ENCODE measurements at regions not wholly inside any gene's neighbourhood (a gene's known extent, or its start where the extent isn't known, plus 50 kb on each side); places are given as distances from the start of the nearest gene placed in this dataset.

DNA sequence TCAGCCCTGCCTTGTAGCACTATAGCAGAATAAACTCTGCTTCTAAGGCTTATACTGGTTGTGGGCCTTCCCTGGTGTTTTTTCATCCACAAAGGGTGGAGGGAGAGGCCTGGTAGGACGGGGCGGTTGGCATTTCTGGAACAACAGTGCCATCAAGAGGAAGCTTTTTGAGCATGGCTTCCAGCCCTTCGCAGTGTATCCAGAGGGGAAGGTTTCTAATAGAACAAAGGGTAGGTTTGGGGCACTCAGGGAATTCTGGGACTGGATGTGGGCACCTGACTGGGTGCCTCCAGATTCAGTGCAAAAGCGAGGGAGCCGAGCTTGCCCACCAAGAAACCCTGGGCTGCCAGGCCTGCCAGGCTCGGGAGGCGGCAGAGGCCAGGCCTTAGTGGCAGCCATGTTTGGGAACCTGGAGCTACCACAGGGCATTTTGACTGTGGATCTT, 229.6 kb upstream of the AGTR2 start:
- H3K4me3 ChIP-seq (replicated peaks; ENCODE audit: low read depth, low read length): no peak overlapping the region
- TF ChIP-seq, protein P1, sequence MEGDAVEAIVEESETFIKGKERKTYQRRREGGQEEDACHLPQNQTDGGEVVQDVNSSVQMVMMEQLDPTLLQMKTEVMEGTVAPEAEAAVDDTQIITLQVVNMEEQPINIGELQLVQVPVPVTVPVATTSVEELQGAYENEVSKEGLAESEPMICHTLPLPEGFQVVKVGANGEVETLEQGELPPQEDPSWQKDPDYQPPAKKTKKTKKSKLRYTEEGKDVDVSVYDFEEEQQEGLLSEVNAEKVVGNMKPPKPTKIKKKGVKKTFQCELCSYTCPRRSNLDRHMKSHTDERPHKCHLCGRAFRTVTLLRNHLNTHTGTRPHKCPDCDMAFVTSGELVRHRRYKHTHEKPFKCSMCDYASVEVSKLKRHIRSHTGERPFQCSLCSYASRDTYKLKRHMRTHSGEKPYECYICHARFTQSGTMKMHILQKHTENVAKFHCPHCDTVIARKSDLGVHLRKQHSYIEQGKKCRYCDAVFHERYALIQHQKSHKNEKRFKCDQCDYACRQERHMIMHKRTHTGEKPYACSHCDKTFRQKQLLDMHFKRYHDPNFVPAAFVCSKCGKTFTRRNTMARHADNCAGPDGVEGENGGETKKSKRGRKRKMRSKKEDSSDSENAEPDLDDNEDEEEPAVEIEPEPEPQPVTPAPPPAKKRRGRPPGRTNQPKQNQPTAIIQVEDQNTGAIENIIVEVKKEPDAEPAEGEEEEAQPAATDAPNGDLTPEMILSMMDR (IDR thresholded peaks at IDR 0.05; ENCODE audit: low read depth, low read length, missing control alignments): no peak
- DNase-seq (ENCODE audit: extremely low read depth, low read depth): no peak

DNA sequence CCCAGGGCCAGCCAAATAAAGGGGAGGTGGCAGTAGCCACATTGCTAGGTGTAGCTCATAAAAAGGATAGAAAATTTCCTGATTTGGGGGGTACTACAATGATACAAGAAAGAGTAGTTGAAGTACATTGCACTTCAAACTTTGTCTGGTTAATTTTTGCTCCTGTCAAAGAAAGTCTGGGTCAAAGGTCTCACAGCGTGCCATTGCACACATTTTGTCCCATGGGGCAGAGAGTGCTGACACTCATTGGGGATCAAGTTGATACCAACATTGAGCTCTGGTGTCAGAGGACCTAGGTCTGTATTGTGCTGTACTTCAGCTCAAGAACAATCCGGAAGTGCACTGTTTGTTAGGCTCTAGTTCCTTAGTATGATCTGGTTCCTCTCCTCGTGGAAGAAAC, 229.2 kb upstream of the AGTR2 start:
- no peak for DNase-seq (ENCODE audit: extremely low read depth, low read depth)
- TF ChIP-seq, protein P1 (IDR thresholded peaks at IDR 0.05; ENCODE audit: low read depth, low read length, missing control alignments): no peak
- no peak overlapping the region for H3K4me3 ChIP-seq (replicated peaks; ENCODE audit: low read depth, low read length)

DNA sequence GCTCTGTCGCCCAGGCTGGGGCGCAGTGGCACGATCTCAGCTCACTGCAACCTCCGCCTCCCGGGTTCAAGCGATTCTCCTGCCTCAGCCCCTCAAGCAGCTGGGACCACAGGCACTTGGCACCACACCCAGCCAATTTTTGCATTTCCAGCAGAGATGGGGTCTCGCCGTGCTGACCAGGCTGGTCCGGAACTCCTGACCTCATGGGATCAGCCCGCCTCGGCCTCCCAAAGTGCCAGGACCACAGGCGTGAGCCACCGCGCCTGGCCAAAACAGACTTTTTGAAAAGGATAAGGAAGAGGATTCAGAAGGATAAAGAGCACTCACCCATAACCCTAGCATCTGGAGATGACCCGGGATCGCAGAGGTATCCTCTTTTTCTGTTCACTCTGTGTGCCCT, 224.5 kb upstream of the AGTR2 start:
- TF ChIP-seq, protein P1 (IDR thresholded peaks at IDR 0.05; ENCODE audit: low read depth, low read length, missing control alignments): no peak
- no peak for DNase-seq (ENCODE audit: extremely low read depth, low read depth)
- no peak overlapping the region for H3K4me3 ChIP-seq (replicated peaks; ENCODE audit: low read depth, low read length)

DNA sequence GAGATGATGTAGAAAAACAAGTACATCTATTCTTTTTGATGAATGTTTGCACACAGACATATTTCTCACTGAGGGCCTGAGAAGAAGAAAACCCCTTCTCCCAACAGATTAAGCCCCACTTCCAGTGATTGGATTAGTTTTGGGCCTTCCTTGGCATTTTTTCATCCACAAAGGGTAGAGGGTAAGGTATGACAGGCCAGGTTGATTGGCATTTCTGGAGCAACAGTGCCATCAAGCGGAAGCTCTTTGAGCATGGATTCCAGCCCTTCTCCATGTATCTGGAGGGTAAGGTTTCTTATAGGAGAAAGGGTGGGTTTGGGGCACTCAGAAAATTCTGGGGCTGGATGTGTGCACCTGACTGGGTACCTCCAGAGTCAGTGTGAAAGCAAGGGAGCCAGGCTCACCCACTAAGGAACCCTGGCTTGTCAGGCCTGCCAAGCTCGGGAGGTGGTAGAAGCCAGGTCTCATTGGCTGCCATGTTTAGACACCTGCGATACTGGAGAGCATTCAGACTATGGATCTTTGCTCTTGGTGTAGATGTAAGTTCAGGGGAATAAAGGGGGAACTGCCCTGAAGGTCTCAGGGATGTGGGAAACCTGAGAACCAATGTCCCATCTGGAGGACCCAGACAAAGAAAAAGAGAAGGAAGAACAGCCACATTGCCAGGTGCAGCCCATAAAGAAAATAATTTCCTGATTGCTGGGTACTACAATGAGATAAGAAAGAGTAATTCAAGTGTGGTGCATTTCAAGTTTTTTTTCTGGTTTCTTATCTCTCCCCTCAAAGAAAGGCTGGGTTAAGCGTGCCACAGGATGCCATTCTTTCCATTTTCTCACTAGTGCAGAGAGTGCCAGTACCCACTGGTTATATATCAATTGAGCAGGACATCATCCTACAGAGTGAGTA, 222.3 kb upstream of the AGTR2 start:
- H3K4me3 ChIP-seq (replicated peaks; ENCODE audit: low read depth, low read length): no peak overlapping the region
- TF ChIP-seq, protein P1 (IDR thresholded peaks at IDR 0.05; ENCODE audit: low read depth, low read length, missing control alignments): no peak
- DNase-seq (ENCODE audit: extremely low read depth, low read depth): no peak

DNA sequence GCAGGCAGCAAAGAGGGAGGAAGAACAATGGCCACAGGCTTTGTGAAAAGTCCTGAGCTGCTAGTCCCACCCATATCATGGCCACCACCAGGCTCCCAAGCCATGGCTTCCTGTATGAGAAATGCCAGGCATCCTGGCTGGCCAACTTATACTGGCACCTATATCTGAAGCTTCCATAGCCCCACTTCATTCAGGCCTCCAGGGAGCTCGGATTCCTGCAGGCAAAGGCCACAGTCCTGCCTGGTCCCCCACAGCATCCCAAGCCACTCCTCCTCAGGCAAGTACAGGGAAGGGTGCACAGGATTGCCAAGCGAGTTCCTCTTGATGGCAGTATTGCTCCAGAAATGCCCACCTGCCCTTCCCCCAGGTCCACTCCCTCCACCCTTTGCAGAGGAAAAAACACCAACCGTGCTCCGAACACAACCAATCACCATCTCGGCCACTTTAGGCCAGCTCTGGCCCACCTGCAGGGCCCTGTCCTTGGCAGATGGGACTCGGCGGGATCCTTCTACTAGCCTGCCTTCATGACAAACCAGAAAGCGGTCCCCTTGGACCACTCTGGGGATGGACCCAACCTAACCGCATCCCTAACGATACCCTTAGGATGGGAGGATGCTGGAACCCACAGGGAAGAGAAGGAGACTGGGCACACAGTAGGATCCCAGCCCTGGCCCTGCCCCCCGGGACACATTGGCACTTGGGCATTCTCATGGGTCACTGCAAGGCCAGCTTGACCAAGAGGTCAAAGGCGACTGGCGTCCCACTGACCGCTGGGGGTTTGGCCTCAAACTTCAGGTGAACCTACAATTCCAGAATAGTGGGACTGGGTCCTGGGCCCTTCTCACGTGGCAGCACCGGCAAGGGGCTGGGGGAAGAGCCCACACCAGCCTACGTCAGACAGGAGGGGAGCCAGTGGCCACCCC, 220.4 kb upstream of the AGTR2 start:
- TF ChIP-seq, protein P1 (IDR thresholded peaks at IDR 0.05; ENCODE audit: low read depth, low read length, missing control alignments): no peak
- DNase-seq (ENCODE audit: extremely low read depth, low read depth): no peak
- H3K4me3 ChIP-seq (replicated peaks; ENCODE audit: low read depth, low read length): no peak overlapping the region

DNA sequence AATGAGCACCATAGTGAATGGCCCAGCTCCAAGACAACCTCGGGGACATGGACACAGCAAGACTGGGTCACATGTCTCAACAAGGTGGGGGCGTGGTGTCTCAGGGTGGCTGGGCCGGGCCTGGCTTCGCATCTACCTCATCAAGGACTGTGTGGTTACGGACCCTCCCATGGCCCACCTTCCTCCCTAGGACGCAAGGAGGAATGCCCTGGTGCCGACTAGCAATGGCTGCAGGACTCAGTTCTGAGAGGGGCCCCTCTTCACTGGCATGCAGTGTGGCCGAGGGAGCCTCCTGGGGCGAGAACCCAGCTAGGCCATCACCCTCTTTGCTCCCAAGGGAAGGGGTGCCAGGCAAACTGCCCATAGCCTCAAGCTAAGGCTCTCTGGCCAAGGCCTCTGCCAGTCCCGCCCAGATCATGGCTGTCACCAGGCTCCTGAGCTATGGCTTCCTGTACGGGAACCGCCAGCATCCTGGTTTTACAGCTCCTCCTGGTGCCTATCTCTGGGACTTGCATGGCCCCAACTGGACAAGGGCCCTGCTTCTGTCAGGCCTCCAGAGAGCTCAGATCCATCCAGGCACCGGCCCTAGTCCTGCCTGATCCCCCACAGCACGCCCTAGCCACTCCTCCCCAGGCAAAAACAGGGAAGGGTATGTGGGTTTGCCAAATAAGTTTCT, 218.0 kb upstream of the AGTR2 start:
- H3K4me3 ChIP-seq (replicated peaks; ENCODE audit: low read depth, low read length): no peak overlapping the region
- DNase-seq (ENCODE audit: extremely low read depth, low read depth): no peak
- TF ChIP-seq, protein P1 (IDR thresholded peaks at IDR 0.05; ENCODE audit: low read depth, low read length, missing control alignments): no peak

Data from HFF-Myc (cell line).